B cell (primary cell): ENCODE measurements at regions not wholly inside any gene's neighbourhood (a gene's known extent, or its start where the extent isn't known, plus 50 kb on each side); places are given as distances from the start of the nearest gene placed in this dataset.

Source experiments
- ATAC-seq: fragments of 200-7000 bp; cut with Tn5 transposase; one replicate; pipeline ENCODE4 v1.10.0; 2021; ENCODE audit warnings: low read depth, mild to moderate bottlenecking, moderate number of reproducible peaks, moderate library complexity
- CTCF ChIA-PET: fragments of 350-600 bp; sonication (Branson Sonifier 250); formaldehyde crosslinking; loops from one replicate; lab custom pipeline; 2021; ENCODE audit warnings: antibody characterized with exemption, inconsistent platforms; lab: Charles Lee
- POLR2A ChIA-PET: fragments of 350-600 bp; sonication (Branson Sonifier 250); formaldehyde crosslinking; loops from one replicate; lab custom pipeline; 2021; ENCODE audit warnings: antibody characterized with exemption; lab: Charles Lee
- DNase-seq: peaks from one replicate; pipeline ENCODE4 v3.0.0; 2013
- H2AFZ ChIP-seq: 2 replicates; pipeline ENCODE4 v1.6.1; 2012; ENCODE audit warnings: mild to moderate bottlenecking, low read depth, low read length; ENCODE audit not compliant: insufficient read depth, poor library complexity, severe bottlenecking
- H3K27ac ChIP-seq, 2 donors: 1 replicate in 1 of 2; 2 replicates in 1 of 2; pipeline ENCODE4 v1.5.1; 2012 to 2013; ENCODE audit warnings: low read length in 2 of 2, mild to moderate bottlenecking in 2 of 2, moderate library complexity in 1 of 2
- H3K27me3 ChIP-seq, 4 experiments: fragments of 200-600 bp in 1 of 4; sonication (generic) in 1 of 4; replicated peaks in 1 of 4; 1 replicate in 2 of 4; 2 replicates in 2 of 4; pipeline versions ENCODE4 v1.6.1 to v1.7.0; 2013 to 2016; ENCODE audit warnings: low read length in 3 of 4, mild to moderate bottlenecking in 2 of 4, mixed read lengths in 1 of 4, moderate library complexity in 1 of 4; ENCODE audit not compliant: insufficient read depth in 4 of 4, control insufficient read depth in 3 of 4; ENCODE audit errors: control extremely low read depth in 1 of 4
- H3K36me3 ChIP-seq, 2 experiments: replicated peaks in 1 of 2; 1 replicate in 1 of 2; 2 replicates in 1 of 2; pipeline versions ENCODE4 v1.6.1 to v1.7.1; 2013; ENCODE audit warnings: low read length in 1 of 2; ENCODE audit not compliant: insufficient read depth in 2 of 2, control insufficient read depth in 1 of 2; ENCODE audit errors: control extremely low read depth in 1 of 2, extremely low read depth in 1 of 2
- H3K4me1 ChIP-seq, 2 donors: fragments of 200-600 bp in 1 of 2; sonication (generic) in 1 of 2; 1 replicate in 1 of 2; 2 replicates in 1 of 2; pipeline versions ENCODE4 v1.5.1 to v1.6.1; 2013 to 2017; ENCODE audit warnings: low read length in 2 of 2; ENCODE audit not compliant: control insufficient read depth in 2 of 2, insufficient read depth in 2 of 2
- H3K4me2 ChIP-seq: replicated peaks from 2 replicates; pipeline ENCODE3; 2012; ENCODE audit warnings: mild to moderate bottlenecking, low read depth, low read length; ENCODE audit not compliant: poor library complexity, severe bottlenecking
- H3K4me3 ChIP-seq, 5 experiments: fragments of 200-600 bp in 1 of 5; sonication (generic) in 1 of 5; 1 replicate in 3 of 5; 2 replicates in 2 of 5; pipeline versions ENCODE4 v1.5.1 to v1.7.0; 2011 to 2016; ENCODE audit warnings: low read length in 4 of 5, mild to moderate bottlenecking in 4 of 5, low read depth in 2 of 5, control low read depth in 1 of 5, moderate library complexity in 1 of 5; ENCODE audit not compliant: insufficient read depth in 1 of 5; ENCODE audit errors: control extremely low read depth in 1 of 5, extremely low read depth in 1 of 5
- H3K79me2 ChIP-seq: fragments of 200-600 bp; sonication (generic); one replicate; pipeline ENCODE4 v1.6.0; 2016; ENCODE audit warnings: low read length; ENCODE audit not compliant: control insufficient read depth, insufficient read depth
- H3K9ac ChIP-seq: fragments of 200-600 bp; sonication (generic); 2 replicates; pipeline ENCODE4 v1.6.1; 2017; ENCODE audit warnings: mild to moderate bottlenecking, low read length, moderate library complexity
- H3K9me3 ChIP-seq, 3 donors: one replicate each; pipeline versions ENCODE4 v1.6.1 to v1.7.1; 2013; ENCODE audit warnings: low read length in 2 of 3; ENCODE audit not compliant: control insufficient read depth in 2 of 3, insufficient read depth in 1 of 3; ENCODE audit errors: control extremely low read depth in 1 of 3
- H4K20me1 ChIP-seq: 2 replicates; pipeline ENCODE4 v1.6.0; 2012; ENCODE audit warnings: mild to moderate bottlenecking, low read length; ENCODE audit not compliant: insufficient read depth, control insufficient read depth, poor library complexity, severe bottlenecking
- H3K27ac Mint-ChIP-seq: one replicate; pipeline ENCODE4 v1.8.0; 2021; ENCODE audit warnings: mixed read lengths
- H3K27me3 Mint-ChIP-seq: one replicate; pipeline ENCODE4 v1.8.0; 2021; ENCODE audit warnings: mixed read lengths
- H3K4me1 Mint-ChIP-seq: one replicate; pipeline ENCODE4 v1.8.0; 2021; ENCODE audit warnings: mixed read lengths
- H3K4me3 Mint-ChIP-seq: one replicate; pipeline ENCODE4 v1.8.0; 2021; ENCODE audit warnings: mixed read lengths
- H3K9me3 Mint-ChIP-seq: one replicate; pipeline ENCODE4 v1.8.0; 2022; ENCODE audit warnings: mixed read lengths; ENCODE audit not compliant: insufficient read depth
- CTCF ChIP-seq: fragments of 200-600 bp; IDR thresholded peaks from one replicate; pipeline ENCODE4 v1.8.0; 2022; ENCODE audit warnings: antibody characterized with exemption, mild to moderate bottlenecking
- EZH2 ChIP-seq: IDR thresholded peaks from 2 replicates; pipeline ENCODE4 v1.6.1; 2012; ENCODE audit warnings: borderline replicate concordance, low read depth, mild to moderate bottlenecking, moderate library complexity, low read length; ENCODE audit not compliant: insufficient read depth, poor library complexity, severe bottlenecking
- WGBS: methylation state at CpG from one replicate; pipeline ENCODE4 v1.1.5; 2013; ENCODE audit warnings: missing lambda C conversion rate; ENCODE audit not compliant: insufficient coverage; 5-methylcytosine and 5-hydroxymethylcytosine counted together
- intact Hi-C: fragments of 100-400 bp; cut with micrococcal nuclease; formaldehyde crosslinking; loops from one replicate; pipeline ENCODE4 v1.10.0; 2022

GRCh38 chr15:69730281-69731080 is 277.9 kb downstream of the RPLP1 start:
- no peaks in the 10 kb centered on the region for H3K9me3 ChIP-seq
- no peaks in the 10 kb centered on the region for H4K20me1 ChIP-seq
- TF ChIP-seq CTCF (no peak), EZH2 (no peak)
- peaks cover 6 to 17% of the 10 kb centered on the region in 2 donors for H3K4me1 ChIP-seq
- no peak overlapping the region for H3K27ac ChIP-seq
- intact Hi-C loops = loop anchor here (10.0 kb wide), 1 partner anchor 54 kb away; no protein-coding TSS in a partner anchor
- no peak overlapping the region for H3K4me2 ChIP-seq
- H2AFZ ChIP-seq = no peak overlapping the region
- WGBS = 90% methylated on average over 10 of the region's 13 CpGs
- H3K27ac Mint-ChIP-seq = peak overlapping the region; percentile 47
- H3K36me3 ChIP-seq = no peaks in the 10 kb centered on the region
- no peaks in the 10 kb centered on the region for H3K27me3 Mint-ChIP-seq
- H3K4me1 Mint-ChIP-seq = peaks cover 21% of the 10 kb centered on the region
- H3K4me3 ChIP-seq = no peak overlapping the region
- CTCF ChIA-PET = interaction anchor here (0.8 to 1.6 kb wide), 5 partner anchors 13 to 736 kb away, joined by 3 to 7 read pairs (median 5); no protein-coding TSS in a partner anchor
- no peak overlapping the region for H3K9ac ChIP-seq
- POLR2A ChIA-PET = no interaction called here
- H3K9me3 Mint-ChIP-seq = no peaks in the 10 kb centered on the region
- ATAC-seq = no peak
- H3K4me3 Mint-ChIP-seq = no peak overlapping the region
- no peaks in the 10 kb centered on the region for H3K79me2 ChIP-seq
- H3K27me3 ChIP-seq = peaks cover 0 to 3% (median under 1%) of the 10 kb centered on the region in 4 experiments
- DNase-seq = no peak

DNA sequence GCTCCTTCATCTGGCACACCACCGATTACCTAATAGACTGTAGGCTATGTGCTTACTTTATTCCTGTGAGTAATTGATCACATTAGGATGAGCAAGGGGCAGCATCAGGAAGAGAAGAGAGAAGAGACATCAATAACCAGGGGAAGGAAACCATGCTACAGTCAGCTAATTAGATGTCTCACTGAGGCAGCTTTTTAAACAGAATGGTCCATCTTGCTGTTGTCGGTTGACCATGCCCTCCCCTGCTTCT is 278.4 kb downstream of the RPLP1 start:
- Histone ChIP-seq H3K4me3 (no peak overlapping the region), H3K4me2 (no peak overlapping the region), H3K27ac (no peak overlapping the region), H3K9ac (no peak overlapping the region), H3K27me3 (peaks cover 0 to 3% (median 0%) of the 10 kb centered on the region in 4 experiments), H3K36me3 (no peaks in the 10 kb centered on the region), H4K20me1 (no peaks in the 10 kb centered on the region), H3K79me2 (no peaks in the 10 kb centered on the region), H3K4me1 (peaks cover 4 to 12% of the 10 kb centered on the region in 2 donors), H3K9me3 (no peaks in the 10 kb centered on the region), H2AFZ (no peak overlapping the region)
- no peaks in the 10 kb centered on the region for H3K9me3 Mint-ChIP-seq
- TF ChIP-seq EZH2 = no peak
- TF ChIP-seq CTCF = no peak
- intact Hi-C loops = loop anchor here (10.0 kb wide), 1 partner anchor 54 kb away; no protein-coding TSS in a partner anchor
- ATAC-seq (no peak), DNase-seq (no peak)
- peak overlapping the region; percentile 47 for H3K27ac Mint-ChIP-seq
- POLR2A ChIA-PET = no interaction called here
- 100% methylated on average over 1 of the region's 2 CpGs for WGBS
- CTCF ChIA-PET = interaction anchor here (0.8 to 1.6 kb wide), 7 partner anchors 13 to 736 kb away, joined by 3 to 7 read pairs (median 3); no protein-coding TSS in a partner anchor
- H3K4me3 Mint-ChIP-seq = no peak overlapping the region
- H3K27me3 Mint-ChIP-seq = no peaks in the 10 kb centered on the region
- H3K4me1 Mint-ChIP-seq = peaks cover 15% of the 10 kb centered on the region
